HepG2 (cell line): ENCODE measurements at regions not wholly inside any gene's neighbourhood (a gene's known extent, or its start where the extent isn't known, plus 50 kb on each side); places are given as distances from the start of the nearest gene placed in this dataset.

ENCODE experiments used
- BHLHE40 ChIP-seq: IDR thresholded peaks from 2 replicates; pipeline ENCODE4 v1.6.1; 2011; ENCODE audit warnings: low read length, improper control_type of control experiment
- CTCF ChIP-seq: sonication (generic); formaldehyde crosslinking; IDR thresholded peaks from 2 replicates; pipeline ENCODE4 v1.5.0; 2020; ENCODE audit warnings: mild to moderate bottlenecking, missing genetic modification reagents, moderate library complexity
- SP4 ChIP-seq: sonication (generic); formaldehyde crosslinking; IDR thresholded peaks from 2 replicates; pipeline ENCODE4 v1.8.1; 2023; ENCODE audit warnings: mild to moderate bottlenecking, missing genetic modification reagents
- STAG1 ChIP-seq: sonication (generic); formaldehyde crosslinking; IDR thresholded peaks from 2 replicates; pipeline ENCODE4 v1.4.0; 2020; ENCODE audit warnings: missing genetic modification reagents
- USF2 ChIP-seq, 2 experiments: sonication (generic) in 1 of 2; formaldehyde crosslinking in 1 of 2; IDR thresholded peaks; 2 replicates each; pipeline versions ENCODE4 v1.5.1 to v1.6.1; 2011 to 2020; ENCODE audit warnings: borderline replicate concordance in 1 of 2, low read depth in 1 of 2, low read length in 1 of 2, mild to moderate bottlenecking in 1 of 2, missing genetic modification reagents in 1 of 2, moderate library complexity in 1 of 2
- ZBTB8A ChIP-seq: sonication (generic); formaldehyde crosslinking; IDR thresholded peaks from 2 replicates; pipeline ENCODE4 v1.4.0; 2020; ENCODE audit warnings: mild to moderate bottlenecking, low read depth, missing genetic modification reagents, borderline replicate concordance
- ZGPAT ChIP-seq: IDR thresholded peaks from 2 replicates; pipeline ENCODE4 v1.6.1; 2016; ENCODE audit warnings: mild to moderate bottlenecking
- ZNF432 ChIP-seq: sonication (generic); formaldehyde crosslinking; IDR thresholded peaks from 2 replicates; pipeline ENCODE4 v1.5.0; 2020; ENCODE audit warnings: missing genetic modification reagents, mild to moderate bottlenecking, borderline replicate concordance
- ZNF747 ChIP-seq: sonication (generic); formaldehyde crosslinking; IDR thresholded peaks from 2 replicates; pipeline ENCODE4 v1.8.1; 2023; ENCODE audit warnings: missing genetic modification reagents, mild to moderate bottlenecking, borderline replicate concordance
- ZNF800 ChIP-seq: sonication (generic); formaldehyde crosslinking; IDR thresholded peaks from 2 replicates; pipeline ENCODE4 v1.4.0; 2020; ENCODE audit warnings: missing genetic modification reagents

- TF ChIP-seq CTCF (CRISPR knock-in tag) (no peak), ZNF747 (CRISPR knock-in tag) (no peak), ZNF432 (no peak), BHLHE40 (no peak), ZNF800 (no peak), SP4 (CRISPR knock-in tag) (no peak), ZBTB8A (CRISPR knock-in tag) (no peak), STAG1 (CRISPR knock-in tag) (no peak), ZGPAT (CRISPR knock-in tag) (no peak), USF2 (IDR thresholded peaks at IDR 0.05; ENCODE audit: low read depth, low read length) (no peak), USF2 (CRISPR knock-in tag; IDR thresholded peaks at IDR 0.05; ENCODE audit: borderline replicate concordance) (no peak)
These were observed 116.9 kb downstream of the KCNK1 start for GRCh38 chr1:233730809-233731208.
